ENCODE measurements at regions not wholly inside any gene's neighbourhood (a gene's known extent, or its start where the extent isn't known, plus 50 kb on each side); places are given as distances from the start of the nearest gene placed in this dataset.

DNA sequence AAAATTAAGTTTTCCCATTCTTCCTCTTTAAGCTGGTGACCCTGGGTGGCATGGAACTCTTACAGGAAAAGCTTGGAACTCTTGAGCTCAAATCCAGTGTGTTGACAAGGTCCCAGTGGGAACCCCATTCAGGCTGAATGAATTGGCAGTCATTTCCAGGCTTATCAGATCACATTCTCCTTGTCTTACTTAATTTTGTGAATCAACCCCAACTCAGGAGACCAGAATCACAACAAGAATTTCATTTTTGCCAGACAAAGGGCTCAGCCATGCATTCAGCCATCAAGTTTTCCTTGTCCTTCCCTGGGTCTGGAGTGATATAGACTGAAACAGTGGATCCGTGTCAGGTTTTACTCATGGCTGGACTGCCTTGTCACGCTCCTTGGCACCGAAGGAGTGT, 92.1 kb upstream of the EEF1E1 start:
- TF ChIP-seq, protein P1, sequence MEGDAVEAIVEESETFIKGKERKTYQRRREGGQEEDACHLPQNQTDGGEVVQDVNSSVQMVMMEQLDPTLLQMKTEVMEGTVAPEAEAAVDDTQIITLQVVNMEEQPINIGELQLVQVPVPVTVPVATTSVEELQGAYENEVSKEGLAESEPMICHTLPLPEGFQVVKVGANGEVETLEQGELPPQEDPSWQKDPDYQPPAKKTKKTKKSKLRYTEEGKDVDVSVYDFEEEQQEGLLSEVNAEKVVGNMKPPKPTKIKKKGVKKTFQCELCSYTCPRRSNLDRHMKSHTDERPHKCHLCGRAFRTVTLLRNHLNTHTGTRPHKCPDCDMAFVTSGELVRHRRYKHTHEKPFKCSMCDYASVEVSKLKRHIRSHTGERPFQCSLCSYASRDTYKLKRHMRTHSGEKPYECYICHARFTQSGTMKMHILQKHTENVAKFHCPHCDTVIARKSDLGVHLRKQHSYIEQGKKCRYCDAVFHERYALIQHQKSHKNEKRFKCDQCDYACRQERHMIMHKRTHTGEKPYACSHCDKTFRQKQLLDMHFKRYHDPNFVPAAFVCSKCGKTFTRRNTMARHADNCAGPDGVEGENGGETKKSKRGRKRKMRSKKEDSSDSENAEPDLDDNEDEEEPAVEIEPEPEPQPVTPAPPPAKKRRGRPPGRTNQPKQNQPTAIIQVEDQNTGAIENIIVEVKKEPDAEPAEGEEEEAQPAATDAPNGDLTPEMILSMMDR (IDR thresholded peaks at IDR 0.05 in 2 of 3, conservative IDR thresholded peaks at IDR 0.05 in 1 of 3; ENCODE audit: control insufficient read depth in 2 of 3, extremely low read depth in 1 of 3, insufficient read depth in 1 of 3, low read depth in 3 of 3, low read length in 3 of 3): no peak
- TF ChIP-seq MEF2A (IDR thresholded peaks at IDR 0.05; ENCODE audit: insufficient read depth, low read depth, low read length) (no peak), SIX5 (IDR thresholded peaks at IDR 0.05; ENCODE audit: low read depth, low read length, severe bottlenecking) (no peak), CBFB (IDR thresholded peaks at IDR 0.05; ENCODE audit: low read depth) (no peak), BHLHE40 (IDR thresholded peaks at IDR 0.05; ENCODE audit: borderline replicate concordance in 1 of 2, low read depth in 2 of 2, low read length in 1 of 2) (no peak), ASH2L (IDR thresholded peaks at IDR 0.05; ENCODE audit: borderline replicate concordance, low read depth) (no peak), TARDBP (IDR thresholded peaks at IDR 0.05; ENCODE audit: borderline replicate concordance) (no peak), POLR2AphosphoS2 (IDR thresholded peaks at IDR 0.05; ENCODE audit: low read depth, low read length) (no peak), IKZF2 (IDR thresholded peaks at IDR 0.05) (no peak)
- TF ChIP-seq, protein P2, sequence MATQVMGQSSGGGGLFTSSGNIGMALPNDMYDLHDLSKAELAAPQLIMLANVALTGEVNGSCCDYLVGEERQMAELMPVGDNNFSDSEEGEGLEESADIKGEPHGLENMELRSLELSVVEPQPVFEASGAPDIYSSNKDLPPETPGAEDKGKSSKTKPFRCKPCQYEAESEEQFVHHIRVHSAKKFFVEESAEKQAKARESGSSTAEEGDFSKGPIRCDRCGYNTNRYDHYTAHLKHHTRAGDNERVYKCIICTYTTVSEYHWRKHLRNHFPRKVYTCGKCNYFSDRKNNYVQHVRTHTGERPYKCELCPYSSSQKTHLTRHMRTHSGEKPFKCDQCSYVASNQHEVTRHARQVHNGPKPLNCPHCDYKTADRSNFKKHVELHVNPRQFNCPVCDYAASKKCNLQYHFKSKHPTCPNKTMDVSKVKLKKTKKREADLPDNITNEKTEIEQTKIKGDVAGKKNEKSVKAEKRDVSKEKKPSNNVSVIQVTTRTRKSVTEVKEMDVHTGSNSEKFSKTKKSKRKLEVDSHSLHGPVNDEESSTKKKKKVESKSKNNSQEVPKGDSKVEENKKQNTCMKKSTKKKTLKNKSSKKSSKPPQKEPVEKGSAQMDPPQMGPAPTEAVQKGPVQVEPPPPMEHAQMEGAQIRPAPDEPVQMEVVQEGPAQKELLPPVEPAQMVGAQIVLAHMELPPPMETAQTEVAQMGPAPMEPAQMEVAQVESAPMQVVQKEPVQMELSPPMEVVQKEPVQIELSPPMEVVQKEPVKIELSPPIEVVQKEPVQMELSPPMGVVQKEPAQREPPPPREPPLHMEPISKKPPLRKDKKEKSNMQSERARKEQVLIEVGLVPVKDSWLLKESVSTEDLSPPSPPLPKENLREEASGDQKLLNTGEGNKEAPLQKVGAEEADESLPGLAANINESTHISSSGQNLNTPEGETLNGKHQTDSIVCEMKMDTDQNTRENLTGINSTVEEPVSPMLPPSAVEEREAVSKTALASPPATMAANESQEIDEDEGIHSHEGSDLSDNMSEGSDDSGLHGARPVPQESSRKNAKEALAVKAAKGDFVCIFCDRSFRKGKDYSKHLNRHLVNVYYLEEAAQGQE (IDR thresholded peaks at IDR 0.05; ENCODE audit: low read depth, low read length): no peak
- TF ChIP-seq, protein P3, sequence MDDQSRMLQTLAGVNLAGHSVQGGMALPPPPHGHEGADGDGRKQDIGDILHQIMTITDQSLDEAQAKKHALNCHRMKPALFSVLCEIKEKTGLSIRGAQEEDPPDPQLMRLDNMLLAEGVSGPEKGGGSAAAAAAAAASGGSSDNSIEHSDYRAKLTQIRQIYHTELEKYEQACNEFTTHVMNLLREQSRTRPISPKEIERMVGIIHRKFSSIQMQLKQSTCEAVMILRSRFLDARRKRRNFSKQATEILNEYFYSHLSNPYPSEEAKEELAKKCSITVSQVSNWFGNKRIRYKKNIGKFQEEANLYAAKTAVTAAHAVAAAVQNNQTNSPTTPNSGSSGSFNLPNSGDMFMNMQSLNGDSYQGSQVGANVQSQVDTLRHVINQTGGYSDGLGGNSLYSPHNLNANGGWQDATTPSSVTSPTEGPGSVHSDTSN (IDR thresholded peaks at IDR 0.05; ENCODE audit: insufficient replicate concordance, low read depth, low read length): no peak
